Panc1 (cell line): ENCODE measurements at regions not wholly inside any gene's neighbourhood (a gene's known extent, or its start where the extent isn't known, plus 50 kb on each side); places are given as distances from the start of the nearest gene placed in this dataset.

Experiments used
- ATAC-seq: fragments of 200-7000 bp; cut with Tn5 transposase; 2 replicates; pipeline ENCODE4 v1.9.1; 2020; ENCODE audit warnings: mild to moderate bottlenecking, moderate library complexity
- BruUV-seq: library from RNA; stranded (reverse); fragments of 400-500 nt; replicated peaks from 2 replicates; lab custom pipeline; 2021; lab: Mats Ljungman, UMichigan
- CTCF ChIA-PET: fragments of 300-600 bp; sonication (Branson Sonifier 250); formaldehyde crosslinking; loops from one replicate; lab custom pipeline; 2022; ENCODE audit warnings: antibody characterized with exemption; lab: Charles Lee
- POLR2A ChIA-PET: fragments of 300-600 bp; sonication (Branson Sonifier 250); formaldehyde crosslinking; loops from one replicate; lab custom pipeline; 2022; ENCODE audit warnings: antibody characterized with exemption; lab: Charles Lee
- DNase-seq: peaks from one replicate; pipeline ENCODE4 v3.0.0-alpha.2; 2010; ENCODE audit warnings: low read depth, low spot score
- H3K27ac ChIP-seq: 2 replicates; pipeline ENCODE4 v1.5.1; 2011; ENCODE audit warnings: mild to moderate bottlenecking, low read length, inconsistent platforms
- H3K27me3 ChIP-seq: fragments of 200-500 bp; sonication (Bioruptor generic); 2 replicates; pipeline ENCODE4 v1.6.0; 2014; ENCODE audit warnings: low read length, inconsistent platforms; ENCODE audit not compliant: control insufficient read depth, insufficient read depth
- H3K36me3 ChIP-seq: fragments of 200-500 bp; sonication (Bioruptor generic); 2 replicates; pipeline ENCODE4 v1.5.1; 2014; ENCODE audit warnings: inconsistent platforms, mild to moderate bottlenecking, low read length, moderate library complexity; ENCODE audit not compliant: control insufficient read depth, insufficient read depth
- H3K4me1 ChIP-seq: 2 replicates; pipeline ENCODE4 v1.5.1; 2011; ENCODE audit warnings: inconsistent platforms, mild to moderate bottlenecking, low read length, moderate library complexity; ENCODE audit not compliant: control insufficient read depth, insufficient read depth
- H3K4me3 ChIP-seq, 2 experiments: 2 replicates each; pipeline ENCODE4 v1.5.1; 2011 to 2012; ENCODE audit warnings: low read depth in 2 of 2, low read length in 2 of 2, mild to moderate bottlenecking in 2 of 2, inconsistent platforms in 1 of 2, moderate library complexity in 1 of 2
- H3K9me3 ChIP-seq: fragments of 200-500 bp; sonication (Bioruptor generic); 2 replicates; pipeline ENCODE4 v1.5.1; 2014; ENCODE audit warnings: low read depth, mild to moderate bottlenecking, inconsistent platforms, low read length, moderate library complexity; ENCODE audit not compliant: control insufficient read depth, insufficient read depth
- POLR2AphosphoS5 ChIP-seq: IDR thresholded peaks from 2 replicates; pipeline ENCODE4 v1.6.1; 2012; ENCODE audit warnings: mild to moderate bottlenecking, low read depth, low read length, moderate library complexity
- SIN3A ChIP-seq: IDR thresholded peaks from 2 replicates; pipeline ENCODE4 v1.6.1; 2012; ENCODE audit warnings: low read depth, mild to moderate bottlenecking, low read length, moderate library complexity, borderline replicate concordance; ENCODE audit not compliant: insufficient read depth
- TCF7L2 ChIP-seq: IDR thresholded peaks from 2 replicates; pipeline ENCODE4 v1.6.1; 2011; ENCODE audit warnings: mild to moderate bottlenecking, low read depth, low read length, inconsistent platforms
- in situ Hi-C: cut with HindIII; loops from 2 replicates; pipeline ENCODE4 v1.10.0; 2016; ENCODE audit warnings: low sequenced_read_pairs, low pct_unique_long_range_greater_than_20kb
- intact Hi-C: fragments of 100-400 bp; cut with micrococcal nuclease; formaldehyde crosslinking; loops from one replicate; pipeline ENCODE4 v1.10.0; 2022; ENCODE audit not compliant: unreplicated experiment
- TF ChIP-seq, protein P1 (sequence below): fragments of 450-650 bp; IDR thresholded peaks from 2 replicates; pipeline ENCODE4 v1.5.1; 2017; ENCODE audit warnings: mild to moderate bottlenecking
- TF ChIP-seq, protein P2 (sequence below), 2 experiments: IDR thresholded peaks; 2 replicates each; pipeline ENCODE4 v1.6.1; 2011 to 2012; ENCODE audit warnings: low read depth in 2 of 2, control low read depth in 1 of 2, low read length in 1 of 2, mild to moderate bottlenecking in 1 of 2, moderate library complexity in 1 of 2; ENCODE audit not compliant: insufficient read depth in 1 of 2

- H3K27ac ChIP-seq, result no peak overlapping the region
- no peaks in the 10 kb centered on the region for H3K36me3 ChIP-seq
- CTCF ChIA-PET, result no interaction called here
- DNase-seq (no peak), ATAC-seq (no peak)
- intact Hi-C loops (no loop called here), in situ Hi-C loops (no loop called here)
- H3K4me1 ChIP-seq, result no peaks in the 10 kb centered on the region
- TF ChIP-seq POLR2AphosphoS5 (no peak), SIN3A (no peak)
- TF ChIP-seq, protein P1, sequence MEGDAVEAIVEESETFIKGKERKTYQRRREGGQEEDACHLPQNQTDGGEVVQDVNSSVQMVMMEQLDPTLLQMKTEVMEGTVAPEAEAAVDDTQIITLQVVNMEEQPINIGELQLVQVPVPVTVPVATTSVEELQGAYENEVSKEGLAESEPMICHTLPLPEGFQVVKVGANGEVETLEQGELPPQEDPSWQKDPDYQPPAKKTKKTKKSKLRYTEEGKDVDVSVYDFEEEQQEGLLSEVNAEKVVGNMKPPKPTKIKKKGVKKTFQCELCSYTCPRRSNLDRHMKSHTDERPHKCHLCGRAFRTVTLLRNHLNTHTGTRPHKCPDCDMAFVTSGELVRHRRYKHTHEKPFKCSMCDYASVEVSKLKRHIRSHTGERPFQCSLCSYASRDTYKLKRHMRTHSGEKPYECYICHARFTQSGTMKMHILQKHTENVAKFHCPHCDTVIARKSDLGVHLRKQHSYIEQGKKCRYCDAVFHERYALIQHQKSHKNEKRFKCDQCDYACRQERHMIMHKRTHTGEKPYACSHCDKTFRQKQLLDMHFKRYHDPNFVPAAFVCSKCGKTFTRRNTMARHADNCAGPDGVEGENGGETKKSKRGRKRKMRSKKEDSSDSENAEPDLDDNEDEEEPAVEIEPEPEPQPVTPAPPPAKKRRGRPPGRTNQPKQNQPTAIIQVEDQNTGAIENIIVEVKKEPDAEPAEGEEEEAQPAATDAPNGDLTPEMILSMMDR, result no peak
- no peaks in the 10 kb centered on the region for H3K27me3 ChIP-seq
- no TSS peak for BruUV-seq
- H3K9me3 ChIP-seq, result no peaks in the 10 kb centered on the region
- H3K4me3 ChIP-seq, result no peak overlapping the region
- POLR2A ChIA-PET, result no interaction called here
Measured at GRCh38 chr13:37168926-37169325, 63.5 kb upstream of the CSNK1A1L start.

DNA sequence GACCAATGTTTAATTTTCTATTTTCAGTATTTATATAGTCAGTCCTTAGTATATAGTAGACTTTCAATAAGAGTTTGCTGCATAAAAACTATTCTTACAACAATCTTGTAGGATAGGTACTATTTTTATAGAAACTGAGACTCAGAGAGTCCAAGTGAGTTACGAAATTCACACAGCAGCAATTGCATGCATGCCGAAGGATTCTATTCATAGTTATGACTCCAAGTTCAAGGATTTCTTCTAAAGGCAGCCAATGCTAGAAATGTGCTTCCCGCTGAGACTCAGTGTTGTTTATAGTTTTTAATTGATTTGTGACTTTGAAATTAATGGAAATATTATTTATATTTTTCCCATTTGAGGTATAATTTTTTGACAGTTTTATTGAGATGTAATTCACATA, 62.7 kb upstream of the CSNK1A1L start:
- POLR2A ChIA-PET, result interaction anchor here (0.6 kb wide), 1 partner anchor 209 kb away, joined by 6 read pairs; no protein-coding TSS in a partner anchor
- CTCF ChIA-PET, result no interaction called here
- Histone ChIP-seq H3K27ac (no peak overlapping the region), H3K9me3 (no peaks in the 10 kb centered on the region), H3K4me1 (no peaks in the 10 kb centered on the region), H3K36me3 (no peaks in the 10 kb centered on the region), H3K27me3 (no peaks in the 10 kb centered on the region), H3K4me3 (no peak overlapping the region)
- DNase-seq, result no peak
- ATAC-seq, result no peak
- BruUV-seq, result no TSS peak
- TF ChIP-seq, protein P2, sequence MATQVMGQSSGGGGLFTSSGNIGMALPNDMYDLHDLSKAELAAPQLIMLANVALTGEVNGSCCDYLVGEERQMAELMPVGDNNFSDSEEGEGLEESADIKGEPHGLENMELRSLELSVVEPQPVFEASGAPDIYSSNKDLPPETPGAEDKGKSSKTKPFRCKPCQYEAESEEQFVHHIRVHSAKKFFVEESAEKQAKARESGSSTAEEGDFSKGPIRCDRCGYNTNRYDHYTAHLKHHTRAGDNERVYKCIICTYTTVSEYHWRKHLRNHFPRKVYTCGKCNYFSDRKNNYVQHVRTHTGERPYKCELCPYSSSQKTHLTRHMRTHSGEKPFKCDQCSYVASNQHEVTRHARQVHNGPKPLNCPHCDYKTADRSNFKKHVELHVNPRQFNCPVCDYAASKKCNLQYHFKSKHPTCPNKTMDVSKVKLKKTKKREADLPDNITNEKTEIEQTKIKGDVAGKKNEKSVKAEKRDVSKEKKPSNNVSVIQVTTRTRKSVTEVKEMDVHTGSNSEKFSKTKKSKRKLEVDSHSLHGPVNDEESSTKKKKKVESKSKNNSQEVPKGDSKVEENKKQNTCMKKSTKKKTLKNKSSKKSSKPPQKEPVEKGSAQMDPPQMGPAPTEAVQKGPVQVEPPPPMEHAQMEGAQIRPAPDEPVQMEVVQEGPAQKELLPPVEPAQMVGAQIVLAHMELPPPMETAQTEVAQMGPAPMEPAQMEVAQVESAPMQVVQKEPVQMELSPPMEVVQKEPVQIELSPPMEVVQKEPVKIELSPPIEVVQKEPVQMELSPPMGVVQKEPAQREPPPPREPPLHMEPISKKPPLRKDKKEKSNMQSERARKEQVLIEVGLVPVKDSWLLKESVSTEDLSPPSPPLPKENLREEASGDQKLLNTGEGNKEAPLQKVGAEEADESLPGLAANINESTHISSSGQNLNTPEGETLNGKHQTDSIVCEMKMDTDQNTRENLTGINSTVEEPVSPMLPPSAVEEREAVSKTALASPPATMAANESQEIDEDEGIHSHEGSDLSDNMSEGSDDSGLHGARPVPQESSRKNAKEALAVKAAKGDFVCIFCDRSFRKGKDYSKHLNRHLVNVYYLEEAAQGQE (IDR thresholded peaks at IDR 0.05; ENCODE audit: insufficient read depth in 1 of 2, low read depth in 2 of 2, low read length in 1 of 2), result no peak
- TF ChIP-seq SIN3A (no peak), TCF7L2 (no peak), POLR2AphosphoS5 (no peak)
- TF ChIP-seq, protein P1, result no peak
- intact Hi-C loops (no loop called here), in situ Hi-C loops (no loop called here)
